ENCODE measurements at regions not wholly inside any gene's neighbourhood (a gene's known extent, or its start where the extent isn't known, plus 50 kb on each side); places are given as distances from the start of the nearest gene placed in this dataset.

GRCh38 chrX:131837325-131837724 is 185.8 kb upstream of the STK26 start:
- Mint-ChIP-seq H3K27ac (no peak overlapping the region), H3K9me3 (no peaks in the 10 kb centered on the region), H3K27me3 (ENCODE audit: insufficient read depth) (no peaks in the 10 kb centered on the region), H3K4me1 (peaks cover 18% of the 10 kb centered on the region), H3K36me3 (ENCODE audit: low read depth) (no peaks in the 10 kb centered on the region), H3K4me3 (no peak overlapping the region)
- Histone ChIP-seq H3K4me1 (ENCODE audit: control insufficient read depth, insufficient read depth, low read length) (no peaks in the 10 kb centered on the region), H3K4me3 (ENCODE audit: low read length) (no peak overlapping the region), H3K27ac (ENCODE audit: low read depth, low read length) (no peak overlapping the region), H3K9me3 (ENCODE audit: control insufficient read depth, low read length) (no peaks in the 10 kb centered on the region), H3K9ac (ENCODE audit: extremely low read depth, low read length, poor library complexity, severe bottlenecking) (no peak overlapping the region), H3K27me3 (ENCODE audit: control insufficient read depth, insufficient read depth, low read length, poor library complexity, severe bottlenecking) (no peaks in the 10 kb centered on the region), H3K36me3 (ENCODE audit: control insufficient read depth, insufficient read depth, low read length) (no peaks in the 10 kb centered on the region)
- no peak for TF ChIP-seq CTCF (conservative IDR thresholded peaks at IDR 0.05)
- no peak for DNase-seq

GRCh38 chrX:131840799-131841495 is 182.2 kb upstream of the STK26 start:
- Mint-ChIP-seq H3K9me3 (no peaks in the 10 kb centered on the region), H3K36me3 (ENCODE audit: low read depth) (no peaks in the 10 kb centered on the region), H3K4me3 (no peak overlapping the region), H3K4me1 (peaks cover 27% of the 10 kb centered on the region), H3K27ac (peak overlapping the region; percentile 75), H3K27me3 (ENCODE audit: insufficient read depth) (no peaks in the 10 kb centered on the region)
- DNase-seq, result no peak
- WGBS, 2 experiments (ENCODE audit: insufficient coverage in 1 of 2, insufficient read length in 1 of 2), result 77 to 100% methylated on average over 1 to 23 of the region's 24 CpGs
- no peak for TF ChIP-seq CTCF (conservative IDR thresholded peaks at IDR 0.05)
- H3K4me3 ChIP-seq (ENCODE audit: low read length), result no peak overlapping the region
- H3K36me3 ChIP-seq (ENCODE audit: control insufficient read depth, insufficient read depth, low read length), result no peaks in the 10 kb centered on the region
- no peaks in the 10 kb centered on the region for H3K4me1 ChIP-seq (ENCODE audit: control insufficient read depth, insufficient read depth, low read length)
- H3K9me3 ChIP-seq (ENCODE audit: control insufficient read depth, low read length), result no peaks in the 10 kb centered on the region
- no peaks in the 10 kb centered on the region for H3K27me3 ChIP-seq (ENCODE audit: control insufficient read depth, insufficient read depth, low read length, poor library complexity, severe bottlenecking)
- H3K27ac ChIP-seq (ENCODE audit: low read depth, low read length), result no peak overlapping the region
- H3K9ac ChIP-seq (ENCODE audit: extremely low read depth, low read length, poor library complexity, severe bottlenecking), result no peak overlapping the region

GRCh38 chrX:131841496-131842437 is 181.3 kb upstream of the STK26 start:
- Mint-ChIP-seq H3K9me3 (no peaks in the 10 kb centered on the region), H3K4me1 (peaks cover 27% of the 10 kb centered on the region), H3K4me3 (no peak overlapping the region), H3K36me3 (ENCODE audit: low read depth) (no peaks in the 10 kb centered on the region), H3K27ac (peak overlapping the region; percentile 75), H3K27me3 (ENCODE audit: insufficient read depth) (no peaks in the 10 kb centered on the region)
- 56 to 87% methylated on average over 3 to 22 of the region's 31 CpGs for WGBS, 2 experiments (ENCODE audit: insufficient coverage in 1 of 2, insufficient read length in 1 of 2)
- Histone ChIP-seq H3K9me3 (ENCODE audit: control insufficient read depth, low read length) (no peaks in the 10 kb centered on the region), H3K36me3 (ENCODE audit: control insufficient read depth, insufficient read depth, low read length) (no peaks in the 10 kb centered on the region), H3K27ac (ENCODE audit: low read depth, low read length) (no peak overlapping the region), H3K4me3 (ENCODE audit: low read length) (no peak overlapping the region), H3K4me1 (ENCODE audit: control insufficient read depth, insufficient read depth, low read length) (no peaks in the 10 kb centered on the region), H3K27me3 (ENCODE audit: control insufficient read depth, insufficient read depth, low read length, poor library complexity, severe bottlenecking) (no peaks in the 10 kb centered on the region), H3K9ac (ENCODE audit: extremely low read depth, low read length, poor library complexity, severe bottlenecking) (no peak overlapping the region)
- TF ChIP-seq CTCF (conservative IDR thresholded peaks at IDR 0.05), result peak; percentile 92
- DNase-seq, result peak; percentile 76
